ENCODE measurements at regions not wholly inside any gene's neighbourhood (a gene's known extent, or its start where the extent isn't known, plus 50 kb on each side); places are given as distances from the start of the nearest gene placed in this dataset.

DNA sequence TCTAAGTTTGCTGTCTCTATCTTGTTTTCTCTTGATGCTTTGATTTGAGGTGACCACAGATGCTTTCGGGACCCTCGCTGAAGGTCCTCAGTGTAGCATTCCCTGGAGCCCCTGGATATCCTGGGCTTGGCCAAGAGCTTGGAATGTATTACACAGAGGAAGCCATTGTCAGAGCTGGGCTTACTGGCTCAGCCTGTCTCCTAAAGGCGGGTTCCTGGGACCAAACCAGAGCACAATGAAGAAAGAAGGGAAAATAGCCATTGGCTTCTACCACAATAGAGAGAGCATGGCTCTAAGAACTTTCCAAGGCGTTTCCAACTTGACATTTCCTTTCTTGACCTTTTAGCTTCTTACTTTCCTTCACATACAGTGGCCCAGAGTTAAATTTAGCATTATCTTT is 229.3 kb downstream of the HS3ST3A1 start:
- no peak overlapping the region for H2AK5ac ChIP-seq (ENCODE audit: low read depth, low read length)
- no peaks in the 10 kb centered on the region for H3K36me3 ChIP-seq (ENCODE audit: control insufficient read depth in 2 of 4, insufficient read depth in 4 of 4, low read length in 3 of 4)
- H4K91ac ChIP-seq (replicated peaks; ENCODE audit: insufficient read length, low read length), result no peak overlapping the region
- no peak overlapping the region for H3K23ac ChIP-seq (ENCODE audit: insufficient read length)
- H3K79me1 ChIP-seq (ENCODE audit: low read depth, low read length), result no peaks in the 10 kb centered on the region
- no peak overlapping the region for H2BK12ac ChIP-seq (ENCODE audit: low read depth, low read length)
- no peak overlapping the region for H3K14ac ChIP-seq (ENCODE audit: insufficient read length)
- H3K27me3 ChIP-seq (replicated peaks in 1 of 4; ENCODE audit: control insufficient read depth in 3 of 4, extremely low read depth in 1 of 4, insufficient read depth in 3 of 4, low read length in 3 of 4), result no peaks in the 10 kb centered on the region
- H4K8ac ChIP-seq (ENCODE audit: extremely low read depth, insufficient read depth, low read length), result no peak overlapping the region
- DNase-seq (ENCODE audit: low read depth in 1 of 2, low spot score in 2 of 2) (no peak), FAIRE-seq (no peak)
- H2BK20ac ChIP-seq (ENCODE audit: low read length), result no peak overlapping the region
- no peak overlapping the region for H2BK120ac ChIP-seq (replicated peaks; ENCODE audit: low read depth, low read length)
- no peak for TF ChIP-seq SIX5 (IDR thresholded peaks at IDR 0.05; ENCODE audit: low read depth, low read length)
- TF ChIP-seq CHD2 (IDR thresholded peaks at IDR 0.05; ENCODE audit: low read length), result no peak
- TF ChIP-seq, protein P1, sequence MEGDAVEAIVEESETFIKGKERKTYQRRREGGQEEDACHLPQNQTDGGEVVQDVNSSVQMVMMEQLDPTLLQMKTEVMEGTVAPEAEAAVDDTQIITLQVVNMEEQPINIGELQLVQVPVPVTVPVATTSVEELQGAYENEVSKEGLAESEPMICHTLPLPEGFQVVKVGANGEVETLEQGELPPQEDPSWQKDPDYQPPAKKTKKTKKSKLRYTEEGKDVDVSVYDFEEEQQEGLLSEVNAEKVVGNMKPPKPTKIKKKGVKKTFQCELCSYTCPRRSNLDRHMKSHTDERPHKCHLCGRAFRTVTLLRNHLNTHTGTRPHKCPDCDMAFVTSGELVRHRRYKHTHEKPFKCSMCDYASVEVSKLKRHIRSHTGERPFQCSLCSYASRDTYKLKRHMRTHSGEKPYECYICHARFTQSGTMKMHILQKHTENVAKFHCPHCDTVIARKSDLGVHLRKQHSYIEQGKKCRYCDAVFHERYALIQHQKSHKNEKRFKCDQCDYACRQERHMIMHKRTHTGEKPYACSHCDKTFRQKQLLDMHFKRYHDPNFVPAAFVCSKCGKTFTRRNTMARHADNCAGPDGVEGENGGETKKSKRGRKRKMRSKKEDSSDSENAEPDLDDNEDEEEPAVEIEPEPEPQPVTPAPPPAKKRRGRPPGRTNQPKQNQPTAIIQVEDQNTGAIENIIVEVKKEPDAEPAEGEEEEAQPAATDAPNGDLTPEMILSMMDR (IDR thresholded peaks at IDR 0.05; ENCODE audit: control extremely low read depth in 1 of 3, insufficient read depth in 1 of 3, low read depth in 1 of 3, low read length in 3 of 3), result no peak
- TF ChIP-seq KDM5A (IDR thresholded peaks at IDR 0.05; ENCODE audit: low read length), result no peak
- TF ChIP-seq SP4 (IDR thresholded peaks at IDR 0.05; ENCODE audit: low read length), result no peak
- no peak for TF ChIP-seq HDAC2 (IDR thresholded peaks at IDR 0.05; ENCODE audit: borderline replicate concordance in 1 of 2, low read depth in 2 of 2, low read length in 2 of 2)
- no peak for TF ChIP-seq POLR2AphosphoS5 (IDR thresholded peaks at IDR 0.05; ENCODE audit: low read depth, low read length)
- no peak for TF ChIP-seq ASH2L (IDR thresholded peaks at IDR 0.05; ENCODE audit: low read length)
- TF ChIP-seq GTF2F1 (IDR thresholded peaks at IDR 0.05; ENCODE audit: borderline replicate concordance, low read depth, low read length), result no peak
- no peak for TF ChIP-seq SRF (IDR thresholded peaks at IDR 0.05; ENCODE audit: low read depth, low read length)
- TF ChIP-seq CREB1 (IDR thresholded peaks at IDR 0.05), result no peak
- TF ChIP-seq RFX5 (IDR thresholded peaks at IDR 0.05; ENCODE audit: borderline replicate concordance, low read depth, low read length), result no peak
- TF ChIP-seq BACH1 (IDR thresholded peaks at IDR 0.05; ENCODE audit: low read length), result no peak
- TF ChIP-seq CBX8 (IDR thresholded peaks at IDR 0.05; ENCODE audit: borderline replicate concordance, low read depth, low read length), result no peak
- CTCF ChIA-PET (ENCODE audit: partially characterized antibody), result no interaction called here
- no peak overlapping the region for H4K5ac ChIP-seq (ENCODE audit: insufficient read length, low read depth, low read length)
- no peaks in the 10 kb centered on the region for H3K4me1 ChIP-seq (replicated peaks in 1 of 4; ENCODE audit: control insufficient read depth in 3 of 4, insufficient read depth in 4 of 4, low read length in 3 of 4)
- no peak overlapping the region for H3K18ac ChIP-seq (ENCODE audit: extremely low read depth, low read length)
- no peak overlapping the region for H3K9ac ChIP-seq (replicated peaks in 1 of 4; ENCODE audit: extremely low read depth in 1 of 4, low read depth in 3 of 4, low read length in 3 of 4)
- no peak overlapping the region for H3K27ac ChIP-seq (ENCODE audit: low read depth, low read length)
- no peak overlapping the region for H3K4ac ChIP-seq (replicated peaks; ENCODE audit: insufficient read length, low read depth, low read length)
- WGBS, 2 experiments (ENCODE audit: extremely low coverage in 1 of 2, insufficient coverage in 1 of 2, insufficient read length in 1 of 2, insufficient replicate concordance in 2 of 2, low coverage in 1 of 2, low lambda C conversion rate in 2 of 2, missing lambda C conversion rate in 1 of 2), result 85% methylated on average over 4 of the region's 4 CpGs; no CpG with 5 or more reads in 1 of the 2 experiments
- H3K9me3 ChIP-seq (ENCODE audit: insufficient read depth in 2 of 2, low read depth in 1 of 2, low read length in 1 of 2), result no peaks in the 10 kb centered on the region
- H3K23me2 ChIP-seq (ENCODE audit: low read depth, low read length), result no peaks in the 10 kb centered on the region
- POLR2A ChIA-PET (ENCODE audit: partially characterized antibody), result no interaction called here
- no peak overlapping the region for H3K56ac ChIP-seq (replicated peaks; ENCODE audit: insufficient read length, low read depth, low read length)
- H2AFZ ChIP-seq (ENCODE audit: low read length), result no peak overlapping the region
- H3K79me2 ChIP-seq (ENCODE audit: control insufficient read depth in 1 of 2, insufficient read depth in 2 of 2, low read length in 2 of 2), result no peaks in the 10 kb centered on the region
- no peak overlapping the region for H3K4me3 ChIP-seq (ENCODE audit: extremely low read depth in 1 of 4, insufficient read depth in 2 of 4, low read depth in 3 of 4, low read length in 4 of 4)
- no peak overlapping the region for H2BK5ac ChIP-seq (ENCODE audit: low read depth, low read length)
- no peaks in the 10 kb centered on the region for H4K20me1 ChIP-seq (replicated peaks in 1 of 2; ENCODE audit: control insufficient read depth in 1 of 2, insufficient read depth in 2 of 2, low read length in 2 of 2)
- H2BK15ac ChIP-seq (ENCODE audit: low read length), result no peak overlapping the region
- no peak overlapping the region for H3K4me2 ChIP-seq (ENCODE audit: insufficient read depth in 1 of 2, low read depth in 2 of 2, low read length in 2 of 2)
